ENCODE measurements at regions not wholly inside any gene's neighbourhood (a gene's known extent, or its start where the extent isn't known, plus 50 kb on each side); places are given as distances from the start of the nearest gene placed in this dataset.

- Histone ChIP-seq H3K9me2 (ENCODE audit: insufficient read depth, low read length) (no peaks in the 10 kb centered on the region), H3K4me2 (ENCODE audit: low read length) (no peak overlapping the region), H3K36me3 (ENCODE audit: insufficient read depth, low read length) (no peaks in the 10 kb centered on the region), H3K27ac (ENCODE audit: low read length) (no peak overlapping the region), H3K79me2 (replicated peaks; ENCODE audit: insufficient read depth, low read length) (no peaks in the 10 kb centered on the region), H3K9me3 (ENCODE audit: low read length) (no peaks in the 10 kb centered on the region), H4K20me1 (ENCODE audit: insufficient read depth) (no peaks in the 10 kb centered on the region), H3F3A (ENCODE audit: insufficient read depth, low read length, poor library complexity, severe bottlenecking) (peaks cover 4% of the 10 kb centered on the region), H3K4me3 (ENCODE audit: low read length) (no peak overlapping the region), H3K9ac (ENCODE audit: low read length) (no peak overlapping the region), H2AFZ (ENCODE audit: low read depth, low read length) (no peak overlapping the region), H3K27me3 (ENCODE audit: insufficient read depth, low read depth, low read length) (no peaks in the 10 kb centered on the region)
- TF ChIP-seq MXI1 (conservative IDR thresholded peaks at IDR 0.05; ENCODE audit: poor library complexity, severe bottlenecking), result no peak
- no peak for TF ChIP-seq TAF1 (IDR thresholded peaks at IDR 0.05; ENCODE audit: low read depth)
Measured at GRCh38 chr5:162544905-162545304, 477.3 kb downstream of the GABRG2 start.

DNA sequence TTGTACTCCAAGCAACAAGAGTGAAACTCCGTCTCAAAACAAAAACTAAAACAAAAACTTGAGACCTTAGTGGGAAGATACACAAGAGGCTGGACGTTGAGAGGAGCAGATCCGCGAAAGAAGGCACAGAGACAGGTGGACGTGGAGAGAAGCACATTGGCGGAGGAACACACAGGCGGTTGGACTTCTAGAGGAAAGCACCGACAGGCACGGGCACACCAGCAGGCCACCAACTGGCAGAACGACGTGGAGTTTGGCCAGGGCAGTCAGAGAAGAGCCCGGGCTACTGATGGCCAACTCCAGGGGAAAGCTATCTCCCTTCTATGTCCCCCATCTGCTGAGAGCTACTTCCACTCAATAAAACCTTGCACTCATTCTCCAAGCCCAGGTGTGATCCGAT lies 482.7 kb downstream of the GABRG2 start:
- TF ChIP-seq EP300 (conservative IDR thresholded peaks at IDR 0.05; ENCODE audit: poor library complexity, severe bottlenecking) (no peak), RAD21 (conservative IDR thresholded peaks at IDR 0.05) (no peak), POLR2AphosphoS5 (IDR thresholded peaks at IDR 0.05) (no peak), SMC3 (conservative IDR thresholded peaks at IDR 0.05; ENCODE audit: poor library complexity) (no peak), MXI1 (conservative IDR thresholded peaks at IDR 0.05; ENCODE audit: poor library complexity, severe bottlenecking) (no peak), CTCF (IDR thresholded peaks at IDR 0.05; ENCODE audit: poor library complexity, severe bottlenecking) (no peak), TAF1 (IDR thresholded peaks at IDR 0.05; ENCODE audit: low read depth) (no peak), EZH2 (IDR thresholded peaks at IDR 0.05; ENCODE audit: borderline replicate concordance, insufficient read depth, low read length, poor library complexity, severe bottlenecking) (no peak)
- TF ChIP-seq, protein P1, sequence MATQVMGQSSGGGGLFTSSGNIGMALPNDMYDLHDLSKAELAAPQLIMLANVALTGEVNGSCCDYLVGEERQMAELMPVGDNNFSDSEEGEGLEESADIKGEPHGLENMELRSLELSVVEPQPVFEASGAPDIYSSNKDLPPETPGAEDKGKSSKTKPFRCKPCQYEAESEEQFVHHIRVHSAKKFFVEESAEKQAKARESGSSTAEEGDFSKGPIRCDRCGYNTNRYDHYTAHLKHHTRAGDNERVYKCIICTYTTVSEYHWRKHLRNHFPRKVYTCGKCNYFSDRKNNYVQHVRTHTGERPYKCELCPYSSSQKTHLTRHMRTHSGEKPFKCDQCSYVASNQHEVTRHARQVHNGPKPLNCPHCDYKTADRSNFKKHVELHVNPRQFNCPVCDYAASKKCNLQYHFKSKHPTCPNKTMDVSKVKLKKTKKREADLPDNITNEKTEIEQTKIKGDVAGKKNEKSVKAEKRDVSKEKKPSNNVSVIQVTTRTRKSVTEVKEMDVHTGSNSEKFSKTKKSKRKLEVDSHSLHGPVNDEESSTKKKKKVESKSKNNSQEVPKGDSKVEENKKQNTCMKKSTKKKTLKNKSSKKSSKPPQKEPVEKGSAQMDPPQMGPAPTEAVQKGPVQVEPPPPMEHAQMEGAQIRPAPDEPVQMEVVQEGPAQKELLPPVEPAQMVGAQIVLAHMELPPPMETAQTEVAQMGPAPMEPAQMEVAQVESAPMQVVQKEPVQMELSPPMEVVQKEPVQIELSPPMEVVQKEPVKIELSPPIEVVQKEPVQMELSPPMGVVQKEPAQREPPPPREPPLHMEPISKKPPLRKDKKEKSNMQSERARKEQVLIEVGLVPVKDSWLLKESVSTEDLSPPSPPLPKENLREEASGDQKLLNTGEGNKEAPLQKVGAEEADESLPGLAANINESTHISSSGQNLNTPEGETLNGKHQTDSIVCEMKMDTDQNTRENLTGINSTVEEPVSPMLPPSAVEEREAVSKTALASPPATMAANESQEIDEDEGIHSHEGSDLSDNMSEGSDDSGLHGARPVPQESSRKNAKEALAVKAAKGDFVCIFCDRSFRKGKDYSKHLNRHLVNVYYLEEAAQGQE (IDR thresholded peaks at IDR 0.05; ENCODE audit: borderline replicate concordance), result no peak
- no peaks in the 10 kb centered on the region for H3K27me3 ChIP-seq (ENCODE audit: insufficient read depth, low read depth, low read length)
- no peaks in the 10 kb centered on the region for H4K20me1 ChIP-seq (ENCODE audit: insufficient read depth)
- H3K9me2 ChIP-seq (ENCODE audit: insufficient read depth, low read length), result no peaks in the 10 kb centered on the region
- H3K79me2 ChIP-seq (replicated peaks; ENCODE audit: insufficient read depth, low read length), result no peaks in the 10 kb centered on the region
- H3K9ac ChIP-seq (ENCODE audit: low read length), result no peak overlapping the region
- H3K9me3 ChIP-seq (ENCODE audit: low read length), result no peaks in the 10 kb centered on the region
- H3F3A ChIP-seq (ENCODE audit: insufficient read depth, low read length, poor library complexity, severe bottlenecking), result no peaks in the 10 kb centered on the region
- no peaks in the 10 kb centered on the region for H3K36me3 ChIP-seq (ENCODE audit: insufficient read depth, low read length)
- H2AFZ ChIP-seq (ENCODE audit: low read depth, low read length), result no peak overlapping the region
- H3K4me2 ChIP-seq (ENCODE audit: low read length), result no peak overlapping the region
- H3K27ac ChIP-seq (ENCODE audit: low read length), result no peak overlapping the region
- H3K4me3 ChIP-seq (ENCODE audit: low read length), result no peak overlapping the region

GRCh38 chr5:162558120-162558519 lies 490.5 kb downstream of the GABRG2 start:
- Histone ChIP-seq H3K9me2 (ENCODE audit: insufficient read depth, low read length) (no peaks in the 10 kb centered on the region), H3F3A (ENCODE audit: insufficient read depth, low read length, poor library complexity, severe bottlenecking) (no peaks in the 10 kb centered on the region), H3K9ac (ENCODE audit: low read length) (no peak overlapping the region), H2AFZ (ENCODE audit: low read depth, low read length) (no peak overlapping the region), H4K20me1 (ENCODE audit: insufficient read depth) (no peaks in the 10 kb centered on the region), H3K4me3 (ENCODE audit: low read length) (no peak overlapping the region), H3K79me2 (replicated peaks; ENCODE audit: insufficient read depth, low read length) (no peaks in the 10 kb centered on the region), H3K4me2 (ENCODE audit: low read length) (no peak overlapping the region), H3K36me3 (ENCODE audit: insufficient read depth, low read length) (no peaks in the 10 kb centered on the region), H3K27me3 (ENCODE audit: insufficient read depth, low read depth, low read length) (no peaks in the 10 kb centered on the region), H3K9me3 (ENCODE audit: low read length) (no peaks in the 10 kb centered on the region), H3K27ac (ENCODE audit: low read length) (no peak overlapping the region)
- TF ChIP-seq, protein P1 (IDR thresholded peaks at IDR 0.05; ENCODE audit: borderline replicate concordance), result no peak
- TF ChIP-seq EP300 (conservative IDR thresholded peaks at IDR 0.05; ENCODE audit: poor library complexity, severe bottlenecking) (no peak), POLR2AphosphoS5 (IDR thresholded peaks at IDR 0.05) (no peak), RAD21 (conservative IDR thresholded peaks at IDR 0.05) (no peak)

All from neural cell (in vitro differentiated cells).